Activated CD4-positive, CD25-positive, alpha-beta regulatory T cell treated with anti-CD3 and anti-CD28 coated beads, Interleukin-2, amount 50 U/mL, for 72 hours (primary cell): ENCODE measurements at regions not wholly inside any gene's neighbourhood (a gene's known extent, or its start where the extent isn't known, plus 50 kb on each side); places are given as distances from the start of the nearest gene placed in this dataset.

Source experiments
- DNase-seq: peaks from one replicate; pipeline ENCODE4 v3.0.0; 2021

DNA sequence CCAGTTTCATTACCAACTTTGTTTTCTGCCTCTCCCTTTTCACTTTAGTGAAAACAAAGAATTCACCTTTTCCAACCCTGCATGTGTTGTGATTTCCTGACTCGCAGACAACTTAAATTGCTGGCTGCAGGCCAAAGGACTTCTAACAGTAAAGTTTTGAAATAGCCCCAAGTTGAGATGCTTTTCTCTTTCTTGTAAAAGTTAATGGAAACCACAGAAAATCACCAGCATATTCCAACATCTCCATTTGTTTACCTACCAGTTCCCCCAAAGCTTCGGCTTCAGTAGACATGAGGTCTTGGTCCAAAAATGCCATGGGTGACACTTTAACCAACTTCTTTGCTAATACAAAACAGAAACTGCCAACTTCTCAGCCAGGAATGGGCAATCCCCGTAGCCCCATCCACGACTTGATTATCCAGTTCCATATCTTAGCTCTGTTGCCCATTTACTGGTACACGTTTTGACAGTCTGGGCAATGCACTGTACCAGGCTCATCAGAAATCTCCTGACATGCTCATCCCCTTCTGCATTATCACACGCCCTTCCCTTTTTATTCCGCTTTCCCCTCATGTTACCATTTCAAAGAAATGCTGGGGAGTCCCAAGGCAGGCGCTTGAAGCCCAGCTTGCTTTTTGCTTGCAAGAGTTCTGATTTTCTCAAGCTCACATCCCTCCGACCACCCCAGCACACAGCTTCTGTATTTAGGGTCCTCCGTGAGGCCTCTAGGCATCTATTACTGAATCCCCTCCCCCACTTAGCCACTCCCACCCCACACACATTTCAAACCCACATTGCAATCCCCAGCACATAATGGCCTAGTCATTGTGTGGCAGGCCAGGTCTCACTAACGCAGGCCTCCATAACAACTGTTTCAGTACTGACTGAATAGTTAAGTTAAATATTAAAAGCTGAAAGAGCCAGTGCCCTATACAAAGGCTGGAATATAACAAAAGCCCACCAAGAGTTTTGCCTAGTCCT is 137.9 kb upstream of the S100G start:
- DNase-seq: no peak

DNA sequence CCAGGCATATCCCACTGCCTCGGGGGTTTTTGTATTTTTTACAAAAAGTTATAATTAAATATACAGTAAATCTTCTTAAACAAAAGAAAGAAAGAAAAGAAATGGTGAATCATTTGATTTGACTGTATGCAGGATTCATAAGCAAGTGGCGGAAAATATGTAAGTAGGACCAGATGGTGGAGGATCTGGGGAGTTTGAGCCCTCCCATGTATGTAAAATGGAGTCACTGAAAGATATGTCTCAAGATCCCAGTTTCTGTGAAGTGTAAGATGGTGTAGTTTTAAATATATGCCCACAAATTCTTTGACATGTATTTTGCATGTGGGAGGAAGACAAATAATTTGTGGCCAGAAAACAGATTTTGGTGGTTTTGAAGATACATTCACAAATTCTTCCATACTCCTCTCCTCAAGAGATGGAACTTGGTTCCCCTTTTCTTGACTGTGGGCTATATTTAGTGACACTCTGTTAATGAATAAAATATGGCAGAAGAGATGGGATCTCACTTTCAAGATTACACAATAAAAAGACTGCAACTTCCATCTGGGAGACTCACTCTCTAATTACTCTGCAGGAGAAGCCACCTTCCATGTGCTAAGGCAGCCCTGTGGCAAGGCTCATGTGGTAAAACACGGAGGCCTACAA is 133.6 kb upstream of the S100G start:
- DNase-seq: no peak

DNA sequence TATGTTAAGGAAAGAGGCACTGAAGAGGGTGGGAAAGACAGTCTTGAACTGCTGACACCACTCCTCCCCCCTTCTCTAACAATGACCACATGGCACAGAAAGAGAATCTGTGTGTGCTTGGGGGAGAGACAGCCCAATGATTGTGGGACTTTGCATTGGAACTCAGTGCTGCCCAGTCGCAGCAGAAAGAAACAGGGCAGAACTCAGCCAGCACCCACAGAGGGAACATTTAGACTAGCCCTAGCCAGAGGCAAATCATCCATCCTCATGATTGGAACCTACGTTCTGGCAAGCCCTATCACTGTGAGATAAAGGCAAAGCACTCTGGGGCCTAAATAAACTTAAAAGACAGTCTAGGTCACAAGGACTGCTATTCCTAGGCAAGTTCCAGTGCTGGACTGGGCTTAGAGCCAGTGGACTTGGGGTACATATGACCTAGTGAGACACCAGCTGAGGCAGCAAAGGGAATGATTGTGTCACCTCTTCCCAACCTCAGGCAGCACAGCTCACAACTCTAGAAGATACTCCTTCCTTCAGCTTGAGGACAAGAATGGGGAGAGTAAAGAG is 132.8 kb upstream of the S100G start:
- no peak for DNase-seq

DNA sequence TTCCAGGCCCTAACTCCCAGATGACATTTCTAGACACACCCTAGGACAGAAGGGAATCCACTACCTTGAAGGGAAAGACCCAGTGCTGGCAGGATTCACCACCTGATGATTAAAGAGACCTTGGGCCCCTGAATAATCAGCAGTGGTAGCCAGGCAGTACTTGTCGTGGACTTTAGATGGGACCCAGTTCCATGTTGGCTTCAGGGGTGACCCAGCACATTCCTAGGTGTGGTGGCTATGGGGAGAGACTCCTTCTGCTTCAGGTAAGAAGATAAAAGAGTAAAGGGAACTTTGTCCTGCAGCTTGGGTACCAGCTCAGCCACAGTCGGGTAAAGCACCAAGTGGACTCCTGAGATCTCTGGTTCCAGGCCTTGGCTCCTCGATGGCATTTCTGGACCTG is 131.8 kb upstream of the S100G start:
- no peak for DNase-seq

DNA sequence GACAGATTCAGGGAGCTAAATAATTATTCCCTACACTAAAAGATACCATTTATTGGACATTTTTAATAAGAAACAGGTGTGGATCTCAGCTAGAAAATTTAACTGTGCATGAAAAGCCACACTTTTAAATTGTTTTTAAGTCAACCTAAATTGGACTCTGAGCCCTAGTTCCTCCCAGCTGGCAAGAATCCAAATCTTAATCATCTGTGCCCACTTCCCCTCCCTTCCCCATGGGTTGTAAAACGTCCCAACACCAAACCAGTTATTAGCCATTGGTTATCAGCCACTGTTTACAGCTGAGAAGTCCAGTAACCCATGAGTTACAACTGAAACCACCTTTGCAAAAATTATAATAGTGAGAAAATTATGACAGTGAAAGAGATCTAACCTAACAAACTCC is 125.6 kb upstream of the S100G start:
- DNase-seq: no peak

DNA sequence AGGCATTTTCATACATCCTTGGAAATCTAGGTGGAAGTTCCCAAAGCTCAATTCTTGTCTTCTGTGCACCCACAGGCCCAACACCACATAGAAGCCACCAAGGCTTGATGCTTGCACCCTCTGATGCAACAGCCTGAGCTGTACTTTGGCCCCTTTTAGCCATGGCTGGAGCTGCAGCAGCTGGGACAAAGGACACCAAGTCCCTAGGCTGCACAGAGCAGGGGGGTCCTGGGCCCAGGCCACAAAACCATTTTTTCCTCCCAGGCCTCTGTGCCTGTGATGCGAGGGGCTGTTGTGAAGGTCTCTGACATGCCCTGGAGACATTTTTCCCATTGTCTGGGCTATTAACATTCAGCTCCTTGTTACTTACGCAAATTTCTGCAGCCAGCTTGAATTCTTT is 124.0 kb upstream of the S100G start:
- no peak for DNase-seq

DNA sequence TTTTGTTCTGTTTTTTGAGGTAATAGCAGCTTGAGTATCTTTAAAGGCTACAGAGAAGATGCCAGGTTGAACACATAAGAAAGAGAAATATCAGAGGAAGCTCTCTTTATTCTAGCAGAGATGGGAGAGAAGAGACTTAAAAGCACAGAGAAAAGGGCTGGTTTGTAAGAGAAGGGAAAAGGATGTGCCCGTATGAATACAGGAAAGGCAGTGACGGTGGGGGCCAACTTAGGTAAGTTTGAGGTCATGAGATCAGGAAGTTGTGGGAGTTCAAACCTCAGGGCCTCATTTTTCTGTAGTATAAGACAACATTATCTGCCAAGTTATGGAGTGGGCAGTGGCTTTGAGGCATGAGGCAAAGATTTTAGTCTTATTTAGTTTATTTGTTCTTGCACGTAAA is 121.3 kb upstream of the S100G start:
- no peak for DNase-seq
